Activated naive CD4-positive, alpha-beta T cell (primary cell): ENCODE measurements at regions not wholly inside any gene's neighbourhood (a gene's known extent, or its start where the extent isn't known, plus 50 kb on each side); places are given as distances from the start of the nearest gene placed in this dataset.
"Not testable (repeated sequence)": the region's sequence is repeated elsewhere in the genome, so short reads cannot be mapped to it uniquely, and the experiment has no call there.

Experiments used
- DNase-seq, 4 experiments: peaks; one replicate each; lab custom pipeline; 2025; lab: John Stamatoyannopoulos, UW

- DNase-seq: no peak
Measured at GRCh38 chr10:44102726-44103255, 282.1 kb downstream of the CXCL12 start.

- no peak for DNase-seq
Measured at GRCh38 chr10:44101082-44101481, 283.8 kb downstream of the CXCL12 start.

GRCh38 chr10:44099511-44099910, 285.4 kb downstream of the CXCL12 start:
- DNase-seq: no peak

- DNase-seq: not testable (repeated sequence)
Measured at GRCh38 chr10:44096217-44096616, 288.7 kb downstream of the CXCL12 start.

GRCh38 chr10:44089671-44090070, 295.2 kb downstream of the CXCL12 start:
- DNase-seq: no peak

GRCh38 chr10:44087403-44087802, 297.5 kb downstream of the CXCL12 start:
- DNase-seq: no peak

GRCh38 chr10:44083719-44084400, 301.0 kb downstream of the CXCL12 start:
- no peak for DNase-seq

GRCh38 chr10:44071479-44071878, 313.4 kb downstream of the CXCL12 start:
- DNase-seq: no peak

- DNase-seq: no peak
Measured at GRCh38 chr10:44070282-44070681, 314.6 kb downstream of the CXCL12 start.

GRCh38 chr10:44069573-44069972, 315.3 kb downstream of the CXCL12 start:
- no peak for DNase-seq

- no peak for DNase-seq
Measured at GRCh38 chr10:44068716-44069482, 316.0 kb downstream of the CXCL12 start.

GRCh38 chr10:44067432-44067831, 317.5 kb downstream of the CXCL12 start:
- no peak for DNase-seq

- no peak for DNase-seq
Measured at GRCh38 chr10:44066527-44067255, 318.2 kb downstream of the CXCL12 start.

GRCh38 chr10:44065788-44066526, 318.9 kb downstream of the CXCL12 start:
- DNase-seq: no peak

- no peak for DNase-seq
Measured at GRCh38 chr10:44064987-44065787, 319.7 kb downstream of the CXCL12 start.

- DNase-seq: no peak
Measured at GRCh38 chr10:44064317-44064716, 320.6 kb downstream of the CXCL12 start.

GRCh38 chr10:44063686-44064085, 321.2 kb downstream of the CXCL12 start:
- DNase-seq: no peak

- no peak for DNase-seq
Measured at GRCh38 chr10:44060719-44061118, 324.2 kb downstream of the CXCL12 start.

- no peak for DNase-seq
Measured at GRCh38 chr10:44060221-44060620, 324.7 kb downstream of the CXCL12 start.

GRCh38 chr10:44058259-44058658, 326.6 kb downstream of the CXCL12 start:
- no peak for DNase-seq
